Glomerular visceral epithelial cell (primary cell): ENCODE measurements at regions not wholly inside any gene's neighbourhood (a gene's known extent, or its start where the extent isn't known, plus 50 kb on each side); places are given as distances from the start of the nearest gene placed in this dataset.
A peak's percentile ranks its signal among the peaks of the same experiment; 100 is the strongest.

Experiments used
- DNase-seq: peaks from one replicate; pipeline ENCODE4 v3.0.0-alpha.2; 2016; ENCODE audit errors: extremely low spot score

GRCh38 chr5:107808671-107809137 is 138.0 kb upstream of the EFNA5 start:
- no peak for DNase-seq

GRCh38 chr5:107807431-107807830 is 136.7 kb upstream of the EFNA5 start:
- no peak for DNase-seq

- peak; percentile 19 for DNase-seq
These were observed 136.0 kb upstream of the EFNA5 start for GRCh38 chr5:107806705-107807104.

- no peak for DNase-seq
These were observed 135.5 kb upstream of the EFNA5 start for GRCh38 chr5:107806271-107806670.

GRCh38 chr5:107805824-107806223 is 135.1 kb upstream of the EFNA5 start:
- DNase-seq: no peak

- DNase-seq: no peak
These were observed 134.4 kb upstream of the EFNA5 start for GRCh38 chr5:107805166-107805565.

- DNase-seq: no peak
These were observed 133.0 kb upstream of the EFNA5 start for GRCh38 chr5:107803728-107804127.

- DNase-seq: no peak
These were observed 130.3 kb upstream of the EFNA5 start for GRCh38 chr5:107801061-107801460.

GRCh38 chr5:107799306-107799705 is 128.6 kb upstream of the EFNA5 start:
- no peak for DNase-seq

GRCh38 chr5:107796797-107797196 is 126.1 kb upstream of the EFNA5 start:
- DNase-seq: no peak

GRCh38 chr5:107794741-107795140 is 124.0 kb upstream of the EFNA5 start:
- DNase-seq: no peak

- no peak for DNase-seq
These were observed 122.2 kb upstream of the EFNA5 start for GRCh38 chr5:107792940-107793339.

GRCh38 chr5:107790671-107791070 is 119.9 kb upstream of the EFNA5 start:
- peak; percentile 5 for DNase-seq

- no peak for DNase-seq
These were observed 115.7 kb upstream of the EFNA5 start for GRCh38 chr5:107786424-107786823.

- DNase-seq: no peak
These were observed 112.8 kb upstream of the EFNA5 start for GRCh38 chr5:107783551-107783950.

GRCh38 chr5:107782561-107783169 is 111.9 kb upstream of the EFNA5 start:
- DNase-seq: no peak

GRCh38 chr5:107781451-107781850 is 110.7 kb upstream of the EFNA5 start:
- no peak for DNase-seq

GRCh38 chr5:107779437-107779836 is 108.7 kb upstream of the EFNA5 start:
- DNase-seq: no peak

- no peak for DNase-seq
These were observed 107.9 kb upstream of the EFNA5 start for GRCh38 chr5:107778647-107779046.

GRCh38 chr5:107776922-107777740 is 106.4 kb upstream of the EFNA5 start:
- no peak for DNase-seq

- no peak for DNase-seq
These were observed 105.8 kb upstream of the EFNA5 start for GRCh38 chr5:107776506-107776905.

- DNase-seq: no peak
These were observed 103.6 kb upstream of the EFNA5 start for GRCh38 chr5:107774316-107774715.

- no peak for DNase-seq
These were observed 102.7 kb upstream of the EFNA5 start for GRCh38 chr5:107773479-107773878.
